ENCODE measurements at regions not wholly inside any gene's neighbourhood (a gene's known extent, or its start where the extent isn't known, plus 50 kb on each side); places are given as distances from the start of the nearest gene placed in this dataset.

DNA sequence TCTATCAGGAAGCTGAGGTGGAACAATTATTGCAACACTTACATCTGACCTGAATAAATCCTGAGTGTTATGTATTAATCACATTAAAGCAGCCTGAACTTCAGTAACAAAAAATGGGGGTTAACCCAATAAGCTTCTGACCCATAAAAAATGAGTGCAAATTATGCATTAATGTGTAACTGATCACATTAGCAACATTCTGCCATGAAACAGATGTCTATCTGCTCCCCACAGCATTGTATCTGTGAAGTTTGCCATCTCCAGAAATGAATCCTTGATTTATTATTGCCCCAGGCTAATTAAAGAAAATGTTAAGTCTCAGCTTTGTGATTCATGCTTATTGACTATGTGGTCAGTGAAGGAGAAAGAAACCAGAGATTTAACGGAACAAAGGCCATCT, 304.9 kb downstream of the PCDH20 start:
- ATAC-seq = no peak
- no peaks in the 10 kb centered on the region for H3K27me3 Mint-ChIP-seq (ENCODE audit: low read depth)
- no peak for DNase-seq (ENCODE audit: low spot score)
- POLR2A ChIA-PET = no interaction called here
- no peak overlapping the region for H3K27ac Mint-ChIP-seq
- H3K4me1 Mint-ChIP-seq = no peaks in the 10 kb centered on the region
- H3K4me3 Mint-ChIP-seq = no peak overlapping the region
- CTCF ChIA-PET = no interaction called here
- H3K9me3 Mint-ChIP-seq = peaks cover 12% of the 10 kb centered on the region
- TF ChIP-seq ZNF138 (CRISPR knock-in tag; conservative IDR thresholded peaks at IDR 0.05) (no peak), TCF7 (CRISPR knock-in tag; IDR thresholded peaks at IDR 0.05; ENCODE audit: low read depth) (no peak), GABPB1 (CRISPR knock-in tag; IDR thresholded peaks at IDR 0.05) (no peak), ATF1 (CRISPR knock-in tag; IDR thresholded peaks at IDR 0.05) (no peak), SMAD4 (CRISPR knock-in tag; IDR thresholded peaks at IDR 0.05) (no peak), ZMAT4 (CRISPR knock-in tag; IDR thresholded peaks at IDR 0.05) (no peak), PRRX2 (CRISPR knock-in tag; IDR thresholded peaks at IDR 0.05) (no peak), SMAD3 (CRISPR knock-in tag; IDR thresholded peaks at IDR 0.05; ENCODE audit: borderline replicate concordance) (no peak), ZNF232 (CRISPR knock-in tag; IDR thresholded peaks at IDR 0.05) (no peak), ZNF416 (CRISPR knock-in tag; IDR thresholded peaks at IDR 0.05) (no peak), JUN (CRISPR knock-in tag; IDR thresholded peaks at IDR 0.05) (no peak), HMGA2 (CRISPR knock-in tag; IDR thresholded peaks at IDR 0.05) (no peak), ZNF121 (CRISPR knock-in tag; IDR thresholded peaks at IDR 0.05) (no peak)
- TF ChIP-seq, protein P1, sequence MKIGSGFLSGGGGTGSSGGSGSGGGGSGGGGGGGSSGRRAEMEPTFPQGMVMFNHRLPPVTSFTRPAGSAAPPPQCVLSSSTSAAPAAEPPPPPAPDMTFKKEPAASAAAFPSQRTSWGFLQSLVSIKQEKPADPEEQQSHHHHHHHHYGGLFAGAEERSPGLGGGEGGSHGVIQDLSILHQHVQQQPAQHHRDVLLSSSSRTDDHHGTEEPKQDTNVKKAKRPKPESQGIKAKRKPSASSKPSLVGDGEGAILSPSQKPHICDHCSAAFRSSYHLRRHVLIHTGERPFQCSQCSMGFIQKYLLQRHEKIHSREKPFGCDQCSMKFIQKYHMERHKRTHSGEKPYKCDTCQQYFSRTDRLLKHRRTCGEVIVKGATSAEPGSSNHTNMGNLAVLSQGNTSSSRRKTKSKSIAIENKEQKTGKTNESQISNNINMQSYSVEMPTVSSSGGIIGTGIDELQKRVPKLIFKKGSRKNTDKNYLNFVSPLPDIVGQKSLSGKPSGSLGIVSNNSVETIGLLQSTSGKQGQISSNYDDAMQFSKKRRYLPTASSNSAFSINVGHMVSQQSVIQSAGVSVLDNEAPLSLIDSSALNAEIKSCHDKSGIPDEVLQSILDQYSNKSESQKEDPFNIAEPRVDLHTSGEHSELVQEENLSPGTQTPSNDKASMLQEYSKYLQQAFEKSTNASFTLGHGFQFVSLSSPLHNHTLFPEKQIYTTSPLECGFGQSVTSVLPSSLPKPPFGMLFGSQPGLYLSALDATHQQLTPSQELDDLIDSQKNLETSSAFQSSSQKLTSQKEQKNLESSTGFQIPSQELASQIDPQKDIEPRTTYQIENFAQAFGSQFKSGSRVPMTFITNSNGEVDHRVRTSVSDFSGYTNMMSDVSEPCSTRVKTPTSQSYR (CRISPR knock-in tag; IDR thresholded peaks at IDR 0.05) = no peak
- TF ChIP-seq, protein P2, sequence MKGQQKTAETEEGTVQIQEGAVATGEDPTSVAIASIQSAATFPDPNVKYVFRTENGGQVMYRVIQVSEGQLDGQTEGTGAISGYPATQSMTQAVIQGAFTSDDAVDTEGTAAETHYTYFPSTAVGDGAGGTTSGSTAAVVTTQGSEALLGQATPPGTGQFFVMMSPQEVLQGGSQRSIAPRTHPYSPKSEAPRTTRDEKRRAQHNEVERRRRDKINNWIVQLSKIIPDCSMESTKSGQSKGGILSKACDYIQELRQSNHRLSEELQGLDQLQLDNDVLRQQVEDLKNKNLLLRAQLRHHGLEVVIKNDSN (CRISPR knock-in tag; IDR thresholded peaks at IDR 0.05) = no peak
- H3K36me3 Mint-ChIP-seq = peaks cover 10% of the 10 kb centered on the region

GRCh38 chr13:61109741-61110140, 305.9 kb downstream of the PCDH20 start:
- no peaks in the 10 kb centered on the region for H3K4me1 Mint-ChIP-seq
- ChIA-PET CTCF (no interaction called here), POLR2A (no interaction called here)
- peaks cover 5% of the 10 kb centered on the region; the same call in 1 of the 2 replicates for H3K36me3 Mint-ChIP-seq
- DNase-seq (ENCODE audit: low spot score) (no peak), ATAC-seq (no peak)
- H3K27ac Mint-ChIP-seq = no peak overlapping the region
- peaks cover 5% of the 10 kb centered on the region for H3K9me3 Mint-ChIP-seq
- no peak overlapping the region for H3K4me3 Mint-ChIP-seq
- no peaks in the 10 kb centered on the region for H3K27me3 Mint-ChIP-seq (ENCODE audit: low read depth)
- TF ChIP-seq TP53 (CRISPR knock-in tag; IDR thresholded peaks at IDR 0.05) (no peak), ZNF138 (CRISPR knock-in tag; conservative IDR thresholded peaks at IDR 0.05) (no peak), FOXP1 (CRISPR knock-in tag; IDR thresholded peaks at IDR 0.05; ENCODE audit: borderline replicate concordance) (no peak), ATF2 (CRISPR knock-in tag; IDR thresholded peaks at IDR 0.05; ENCODE audit: borderline replicate concordance, low read depth) (no peak), GRHL2 (CRISPR knock-in tag; IDR thresholded peaks at IDR 0.05; ENCODE audit: insufficient replicate concordance, severe bottlenecking) (no peak), E2F4 (CRISPR knock-in tag; IDR thresholded peaks at IDR 0.05; ENCODE audit: borderline replicate concordance, low read depth) (no peak), SMAD3 (CRISPR knock-in tag; IDR thresholded peaks at IDR 0.05; ENCODE audit: borderline replicate concordance) (no peak), ZBTB21 (CRISPR knock-in tag; IDR thresholded peaks at IDR 0.05; ENCODE audit: borderline replicate concordance) (no peak), ATF6 (CRISPR knock-in tag; IDR thresholded peaks at IDR 0.05) (no peak), ESRRA (CRISPR knock-in tag; IDR thresholded peaks at IDR 0.05; ENCODE audit: borderline replicate concordance) (no peak), ZNF423 (CRISPR knock-in tag; IDR thresholded peaks at IDR 0.05) (no peak), FOXK1 (CRISPR knock-in tag; IDR thresholded peaks at IDR 0.05) (no peak)
- TF ChIP-seq, protein P3, sequence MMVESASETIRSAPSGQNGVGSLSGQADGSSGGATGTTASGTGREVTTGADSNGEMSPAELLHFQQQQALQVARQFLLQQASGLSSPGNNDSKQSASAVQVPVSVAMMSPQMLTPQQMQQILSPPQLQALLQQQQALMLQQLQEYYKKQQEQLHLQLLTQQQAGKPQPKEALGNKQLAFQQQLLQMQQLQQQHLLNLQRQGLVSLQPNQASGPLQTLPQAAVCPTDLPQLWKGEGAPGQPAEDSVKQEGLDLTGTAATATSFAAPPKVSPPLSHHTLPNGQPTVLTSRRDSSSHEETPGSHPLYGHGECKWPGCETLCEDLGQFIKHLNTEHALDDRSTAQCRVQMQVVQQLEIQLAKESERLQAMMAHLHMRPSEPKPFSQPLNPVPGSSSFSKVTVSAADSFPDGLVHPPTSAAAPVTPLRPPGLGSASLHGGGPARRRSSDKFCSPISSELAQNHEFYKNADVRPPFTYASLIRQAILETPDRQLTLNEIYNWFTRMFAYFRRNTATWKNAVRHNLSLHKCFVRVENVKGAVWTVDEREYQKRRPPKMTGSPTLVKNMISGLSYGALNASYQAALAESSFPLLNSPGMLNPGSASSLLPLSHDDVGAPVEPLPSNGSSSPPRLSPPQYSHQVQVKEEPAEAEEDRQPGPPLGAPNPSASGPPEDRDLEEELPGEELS (CRISPR knock-in tag; IDR thresholded peaks at IDR 0.05) = no peak

Data from WTC11 (cell line).